ENCODE measurements at regions not wholly inside any gene's neighbourhood (a gene's known extent, or its start where the extent isn't known, plus 50 kb on each side); places are given as distances from the start of the nearest gene placed in this dataset.

- no peak for TF ChIP-seq CTCF (IDR thresholded peaks at IDR 0.05)
- no peak for TF ChIP-seq MAX (IDR thresholded peaks at IDR 0.05)
- no peak for TF ChIP-seq MYC (IDR thresholded peaks at IDR 0.05; ENCODE audit: borderline replicate concordance, low read length)
- TF ChIP-seq POLR2A (IDR thresholded peaks at IDR 0.05; ENCODE audit: low read length): no peak
- TF ChIP-seq RAD21 (conservative IDR thresholded peaks at IDR 0.05 in 1 of 2, IDR thresholded peaks at IDR 0.05 in 1 of 2): no peak
These were observed 306.0 kb downstream of the WDR72 start for GRCh38 chr15:53453253-53454105.
